ENCODE measurements at regions not wholly inside any gene's neighbourhood (a gene's known extent, or its start where the extent isn't known, plus 50 kb on each side); places are given as distances from the start of the nearest gene placed in this dataset.
"Not testable (repeated sequence)": the region's sequence is repeated elsewhere in the genome, so short reads cannot be mapped to it uniquely, and the experiment has no call there.

- DNase-seq, result no peak
Measured at GRCh38 chr6:121881974-121882667, 446.7 kb downstream of the GJA1 start.

GRCh38 chr6:121884091-121884490 lies 448.6 kb downstream of the GJA1 start:
- no peak for DNase-seq

GRCh38 chr6:121884620-121885019 lies 449.2 kb downstream of the GJA1 start:
- DNase-seq, result no peak

- no peak for DNase-seq
Measured at GRCh38 chr6:121885399-121886152, 450.1 kb downstream of the GJA1 start.

- no peak for DNase-seq
Measured at GRCh38 chr6:121886223-121886830, 450.9 kb downstream of the GJA1 start.

GRCh38 chr6:121887724-121888123 lies 452.3 kb downstream of the GJA1 start:
- DNase-seq, result no peak

GRCh38 chr6:121890307-121890910 lies 455.0 kb downstream of the GJA1 start:
- no peak for DNase-seq

- not testable (repeated sequence) for DNase-seq
Measured at GRCh38 chr6:121895731-121896130, 460.3 kb downstream of the GJA1 start.

- no peak for DNase-seq
Measured at GRCh38 chr6:121896363-121896762, 460.9 kb downstream of the GJA1 start.

- peak; percentile 12 for DNase-seq
Measured at GRCh38 chr6:121896771-121897170, 461.3 kb downstream of the GJA1 start.

GRCh38 chr6:121897337-121897760 lies 461.9 kb downstream of the GJA1 start:
- peak; percentile 54 for DNase-seq

GRCh38 chr6:121901432-121901831 lies 466.0 kb downstream of the GJA1 start:
- no peak for DNase-seq

GRCh38 chr6:121904559-121904958 lies 469.1 kb downstream of the GJA1 start:
- no peak for DNase-seq

- DNase-seq, result no peak
Measured at GRCh38 chr6:121912905-121913304, 477.5 kb downstream of the GJA1 start.

- no peak for DNase-seq
Measured at GRCh38 chr6:121917263-121917829, 481.9 kb downstream of the GJA1 start.

- DNase-seq, result no peak
Measured at GRCh38 chr6:121917834-121918559, 481.5 kb upstream of the HSF2 start.

- DNase-seq, result no peak
Measured at GRCh38 chr6:121920616-121921015, 478.8 kb upstream of the HSF2 start.

GRCh38 chr6:121925024-121925423 lies 474.4 kb upstream of the HSF2 start:
- no peak for DNase-seq

GRCh38 chr6:121925534-121926255 lies 473.8 kb upstream of the HSF2 start:
- peak; percentile 25 for DNase-seq

GRCh38 chr6:121929301-121929700 lies 470.2 kb upstream of the HSF2 start:
- DNase-seq, result no peak

All from tongue (tissue), 1 donor.